ENCODE measurements at regions not wholly inside any gene's neighbourhood (a gene's known extent, or its start where the extent isn't known, plus 50 kb on each side); places are given as distances from the start of the nearest gene placed in this dataset.

DNA sequence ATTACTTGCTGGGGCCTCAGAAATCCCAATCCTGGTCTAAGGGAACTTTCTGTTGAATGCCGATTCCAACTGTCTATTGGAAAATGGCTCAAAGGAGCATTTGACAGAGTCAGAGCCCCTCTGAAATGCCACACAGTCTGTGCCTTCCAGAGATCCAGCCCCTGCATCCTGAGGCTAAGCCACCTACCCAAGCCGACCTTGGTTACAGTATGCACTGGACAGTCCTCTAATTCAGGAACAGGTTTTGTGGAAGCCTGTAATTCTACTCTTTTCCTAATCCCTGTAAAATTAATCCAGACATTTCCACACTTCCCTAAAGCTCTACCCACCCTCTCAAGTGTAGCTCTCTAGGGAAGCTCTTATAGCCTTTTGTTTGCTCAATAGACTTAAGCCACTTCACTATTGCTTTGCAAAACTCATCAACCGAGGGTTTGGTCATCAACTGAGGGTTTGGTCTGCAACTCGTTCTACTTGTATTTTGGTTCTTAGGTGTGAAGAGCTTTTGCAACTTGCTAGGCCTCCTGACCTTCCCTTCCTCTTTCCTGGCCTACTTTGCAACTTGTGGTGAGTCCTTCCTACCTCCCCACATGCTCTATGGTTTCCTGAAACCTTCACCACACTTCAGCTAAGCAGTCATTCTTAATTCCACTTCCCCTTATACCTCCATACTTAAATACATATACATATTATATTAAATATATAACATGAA lies 364.8 kb downstream of the SFMBT2 start:
- no peak overlapping the region for H3K4me3 ChIP-seq (ENCODE audit: low read depth, low read length)
- TF ChIP-seq, protein P1, sequence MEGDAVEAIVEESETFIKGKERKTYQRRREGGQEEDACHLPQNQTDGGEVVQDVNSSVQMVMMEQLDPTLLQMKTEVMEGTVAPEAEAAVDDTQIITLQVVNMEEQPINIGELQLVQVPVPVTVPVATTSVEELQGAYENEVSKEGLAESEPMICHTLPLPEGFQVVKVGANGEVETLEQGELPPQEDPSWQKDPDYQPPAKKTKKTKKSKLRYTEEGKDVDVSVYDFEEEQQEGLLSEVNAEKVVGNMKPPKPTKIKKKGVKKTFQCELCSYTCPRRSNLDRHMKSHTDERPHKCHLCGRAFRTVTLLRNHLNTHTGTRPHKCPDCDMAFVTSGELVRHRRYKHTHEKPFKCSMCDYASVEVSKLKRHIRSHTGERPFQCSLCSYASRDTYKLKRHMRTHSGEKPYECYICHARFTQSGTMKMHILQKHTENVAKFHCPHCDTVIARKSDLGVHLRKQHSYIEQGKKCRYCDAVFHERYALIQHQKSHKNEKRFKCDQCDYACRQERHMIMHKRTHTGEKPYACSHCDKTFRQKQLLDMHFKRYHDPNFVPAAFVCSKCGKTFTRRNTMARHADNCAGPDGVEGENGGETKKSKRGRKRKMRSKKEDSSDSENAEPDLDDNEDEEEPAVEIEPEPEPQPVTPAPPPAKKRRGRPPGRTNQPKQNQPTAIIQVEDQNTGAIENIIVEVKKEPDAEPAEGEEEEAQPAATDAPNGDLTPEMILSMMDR (IDR thresholded peaks at IDR 0.05; ENCODE audit: borderline replicate concordance, insufficient read depth, low read depth, low read length): no peak

DNA sequence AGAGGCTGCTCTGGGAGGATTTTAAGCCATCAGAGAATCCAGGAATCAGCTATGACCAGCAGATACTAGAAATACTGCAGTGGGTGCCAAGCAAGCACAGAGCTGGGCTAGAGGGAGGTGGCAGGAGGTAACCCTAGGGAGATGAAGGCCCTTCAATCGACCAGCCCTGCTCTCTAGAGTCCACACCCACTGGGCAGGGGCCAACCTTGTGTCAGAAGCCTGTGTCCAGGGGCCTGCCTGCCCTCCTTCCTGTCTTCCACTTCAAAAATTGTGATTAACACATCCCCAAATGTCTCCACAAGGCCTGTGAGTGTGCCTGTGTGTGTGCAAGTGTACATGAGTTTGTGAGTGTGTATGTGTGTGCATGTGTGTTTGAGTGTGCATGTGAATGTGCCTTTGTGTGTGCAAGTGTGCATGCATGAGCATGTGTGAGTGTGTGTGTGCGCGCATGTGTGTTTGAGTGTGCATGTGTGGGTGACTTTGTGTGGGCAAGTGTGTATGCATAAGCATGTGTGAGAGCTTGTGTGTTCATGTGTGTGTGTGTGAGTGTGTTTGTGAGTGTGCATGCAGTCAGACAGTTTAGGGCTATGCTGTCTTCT lies 367.7 kb downstream of the SFMBT2 start:
- TF ChIP-seq, protein P1 (IDR thresholded peaks at IDR 0.05; ENCODE audit: borderline replicate concordance, insufficient read depth, low read depth, low read length): no peak
- H3K4me3 ChIP-seq (ENCODE audit: low read depth, low read length): no peak overlapping the region

DNA sequence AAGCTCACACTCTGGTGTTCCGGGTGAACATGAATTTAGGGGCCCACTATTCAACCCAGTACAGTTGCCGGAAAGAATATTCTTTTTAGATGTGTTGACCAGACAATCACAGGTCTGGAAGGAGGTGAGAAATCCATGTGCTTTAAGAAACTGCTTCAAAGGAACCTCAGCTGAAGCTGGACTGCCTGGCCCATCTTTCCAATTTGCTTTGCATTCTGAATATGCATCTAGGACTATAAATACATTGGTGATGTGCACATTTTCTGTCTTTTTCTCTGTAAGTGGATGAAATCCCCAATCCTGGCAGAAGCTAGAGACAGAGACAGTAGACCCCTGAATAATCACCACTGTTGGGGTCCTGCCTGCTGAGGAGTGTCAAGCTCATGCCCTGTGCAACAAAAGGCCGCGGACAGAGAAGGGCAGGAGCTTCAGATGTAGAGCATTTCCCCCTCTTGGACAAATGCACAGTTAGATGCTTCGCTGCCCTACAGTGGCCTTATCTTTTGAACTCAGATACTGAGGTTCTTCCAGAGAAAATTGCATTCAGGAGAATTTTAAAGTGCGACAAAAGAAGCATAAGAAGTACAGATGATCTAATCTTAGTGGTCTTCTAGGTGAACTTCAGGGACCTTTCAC lies 368.3 kb downstream of the SFMBT2 start:
- no peak overlapping the region for H3K4me3 ChIP-seq (ENCODE audit: low read depth, low read length)
- TF ChIP-seq, protein P1 (IDR thresholded peaks at IDR 0.05; ENCODE audit: borderline replicate concordance, insufficient read depth, low read depth, low read length): no peak

- no peak overlapping the region for H3K4me3 ChIP-seq (ENCODE audit: low read depth, low read length)
- TF ChIP-seq, protein P1 (IDR thresholded peaks at IDR 0.05; ENCODE audit: borderline replicate concordance, insufficient read depth, low read depth, low read length): no peak
Measured at GRCh38 chr10:7042000-7042399, 368.8 kb downstream of the SFMBT2 start.

DNA sequence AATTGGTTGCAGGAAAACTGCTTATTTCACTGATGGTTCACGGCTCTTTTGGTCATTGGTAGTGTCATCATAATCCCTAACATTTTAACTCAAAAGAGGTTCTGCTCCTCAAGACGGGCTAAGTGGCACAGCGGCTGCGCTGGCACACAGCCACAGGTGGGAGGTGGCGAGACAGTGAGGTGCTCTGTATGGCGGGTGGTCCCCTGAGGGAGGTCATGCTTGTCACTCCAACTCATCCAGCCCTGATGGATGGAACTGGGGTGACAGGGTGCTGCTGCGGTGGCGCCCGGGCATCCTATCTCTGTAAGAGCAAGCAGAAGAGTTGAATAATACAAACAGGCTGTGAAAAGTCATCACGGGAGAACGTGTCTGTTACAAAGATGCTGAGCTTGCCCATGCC lies 370.2 kb downstream of the SFMBT2 start:
- TF ChIP-seq, protein P1 (IDR thresholded peaks at IDR 0.05; ENCODE audit: borderline replicate concordance, insufficient read depth, low read depth, low read length): no peak
- H3K4me3 ChIP-seq (ENCODE audit: low read depth, low read length): no peak overlapping the region

- TF ChIP-seq, protein P1 (IDR thresholded peaks at IDR 0.05; ENCODE audit: borderline replicate concordance, insufficient read depth, low read depth, low read length): no peak
- no peak overlapping the region for H3K4me3 ChIP-seq (ENCODE audit: low read depth, low read length)
Measured at GRCh38 chr10:7039859-7040258, 371.0 kb downstream of the SFMBT2 start.

Measured in GM12875 (cell line).